K562 (cell line): ENCODE measurements at regions not wholly inside any gene's neighbourhood (a gene's known extent, or its start where the extent isn't known, plus 50 kb on each side); places are given as distances from the start of the nearest gene placed in this dataset.

Experiments
- ATAC-seq: fragments of 200-7000 bp; cut with Tn5 transposase; 3 replicates; pipeline ENCODE4 v1.9.1; 2020; ENCODE audit warnings: moderate library complexity
- BruUV-seq: library from RNA; stranded (reverse); fragments of 400-500 nt; replicated peaks from 2 replicates; lab custom pipeline; 2021; lab: Mats Ljungman, UMichigan
- CTCF ChIA-PET: fragments of 300-600 bp; formaldehyde crosslinking; extraction: SDS; loops from one replicate; lab custom pipeline; 2021; ENCODE audit warnings: low intra/inter-chr PET ratio; lab: Yijun Ruan, JAX
- POLR2A ChIA-PET: fragments of 300-600, 350-650 bp; sonication (Branson Sonifier 250); formaldehyde crosslinking; extraction: SDS; loops from one replicate; lab custom pipeline; 2021; ENCODE audit warnings: antibody characterized with exemption, inconsistent platforms; lab: Yijun Ruan, JAX
- DNase-seq, 4 experiments: peaks; one replicate each; pipeline versions ENCODE4 v3.0.0 to v3.0.0-alpha.2; 2011 to 2018; ENCODE audit warnings: low spot score in 3 of 4, mixed read lengths in 3 of 4; ENCODE audit errors: extremely low read depth in 1 of 4
- FAIRE-seq: peaks from 2 replicates; lab custom pipeline; 2011; peaks lifted over from hg19 to GRCh38; lab: Jason Lieb, UNC
- H2AFZ ChIP-seq: 2 replicates; pipeline ENCODE4 v1.6.0; 2011; ENCODE audit warnings: low read depth, low read length, control low read depth, inconsistent platforms
- H3K27ac ChIP-seq: fragments of 200-600 bp; 3 replicates; pipeline ENCODE4 v1.8.0; 2011; ENCODE audit warnings: low read depth, mild to moderate bottlenecking, control low read depth, inconsistent platforms, low read length, moderate library complexity, mixed read lengths; ENCODE audit errors: extremely low read depth
- H3K27me3 ChIP-seq, 2 experiments: fragments of 300-600 bp in 1 of 2; 2 replicates in 1 of 2; 3 replicates in 1 of 2; pipeline versions ENCODE4 v1.6.0 to v1.8.0; 2011; ENCODE audit warnings: inconsistent platforms in 2 of 2, low read length in 2 of 2, mild to moderate bottlenecking in 1 of 2, mixed read lengths in 1 of 2, moderate library complexity in 1 of 2; ENCODE audit not compliant: control insufficient read depth in 2 of 2, insufficient read depth in 2 of 2
- H3K36me3 ChIP-seq: fragments of 300-600 bp; 3 replicates; pipeline ENCODE4 v1.8.0; 2011; ENCODE audit warnings: mild to moderate bottlenecking, low read length, inconsistent platforms; ENCODE audit not compliant: control insufficient read depth, insufficient read depth
- H3K4me1 ChIP-seq, 2 experiments: fragments of 200-600 bp in 1 of 2; replicated peaks in 1 of 2; 2 replicates in 1 of 2; 3 replicates in 1 of 2; pipeline versions ENCODE4 v1.5.1 to v1.8.0; 2011; ENCODE audit warnings: inconsistent platforms in 2 of 2, low read length in 2 of 2, mild to moderate bottlenecking in 1 of 2, mixed read lengths in 1 of 2, moderate library complexity in 1 of 2; ENCODE audit not compliant: control insufficient read depth in 2 of 2, insufficient read depth in 2 of 2
- H3K4me2 ChIP-seq: 2 replicates; pipeline ENCODE4 v1.6.1; 2011; ENCODE audit warnings: low read length, control low read depth, inconsistent platforms, mixed read lengths; ENCODE audit not compliant: insufficient read depth
- H3K4me3 ChIP-seq: fragments of 200-600 bp; sonication (generic), shearing (Covaris generic); 2 replicates; pipeline ENCODE4 v1.5.1; 2016; ENCODE audit warnings: control low read depth, inconsistent platforms
- H3K79me2 ChIP-seq: fragments of 200-600 bp; 3 replicates; pipeline ENCODE4 v1.8.0; 2011; ENCODE audit warnings: low read length, inconsistent platforms; ENCODE audit not compliant: control insufficient read depth, insufficient read depth
- H3K9ac ChIP-seq, 2 experiments: 2 replicates each; pipeline versions ENCODE4 v1.6.0 to v1.6.1; 2011; ENCODE audit warnings: low read depth in 2 of 2, low read length in 2 of 2, control low read depth in 1 of 2, inconsistent platforms in 1 of 2, mild to moderate bottlenecking in 1 of 2, mixed read lengths in 1 of 2; ENCODE audit not compliant: insufficient read depth in 1 of 2
- H3K9me1 ChIP-seq: one replicate; pipeline ENCODE4 v1.6.0; 2011; ENCODE audit warnings: inconsistent platforms, mild to moderate bottlenecking, low read length, moderate library complexity; ENCODE audit not compliant: control insufficient read depth, insufficient read depth
- H3K9me3 ChIP-seq: replicated peaks from 2 replicates; pipeline ENCODE4 v1.5.1; 2011; ENCODE audit warnings: low read depth, low read length, inconsistent platforms; ENCODE audit not compliant: control insufficient read depth, insufficient read depth
- H4K20me1 ChIP-seq: replicated peaks from 2 replicates; pipeline ENCODE4 v1.6.1; 2011; ENCODE audit warnings: low read length, inconsistent platforms, mixed read lengths; ENCODE audit not compliant: control insufficient read depth, insufficient read depth
- JUND ChIP-seq, 2 experiments: IDR thresholded peaks; 2 replicates in 1 of 2; 3 replicates in 1 of 2; pipeline ENCODE4 v1.6.1; 2011; ENCODE audit warnings: borderline replicate concordance in 2 of 2, low read depth in 2 of 2, low read length in 2 of 2, improper control_type of control experiment in 1 of 2, missing biosample characterization in 1 of 2, missing genetic modification characterization in 1 of 2, missing genetic modification reagents in 1 of 2
- MTA3 ChIP-seq: fragments of 450-650 bp; formaldehyde crosslinking; IDR thresholded peaks from 2 replicates; pipeline ENCODE4 v1.6.1; 2017; ENCODE audit warnings: mild to moderate bottlenecking, borderline replicate concordance
- NEUROD1 ChIP-seq: fragments of 150-350 bp; IDR thresholded peaks from 2 replicates; pipeline ENCODE4 v1.6.1; 2014; ENCODE audit warnings: borderline replicate concordance, low read length, low read depth; ENCODE audit not compliant: partially characterized antibody
- ZNF184 ChIP-seq: sonication (generic); formaldehyde crosslinking; IDR thresholded peaks from 2 replicates; pipeline ENCODE4 v1.5.0; 2020; ENCODE audit warnings: missing genetic modification reagents
- ZNF445 ChIP-seq: fragments of 250-450 bp; sonication (Bioruptor Pico); IDR thresholded peaks from 2 replicates; pipeline ENCODE4 v1.4.0; 2020; ENCODE audit warnings: low read depth, mild to moderate bottlenecking, moderate library complexity
- ZNF764 ChIP-seq: fragments of 250-450 bp; sonication (Bioruptor Pico); IDR thresholded peaks from 2 replicates; pipeline ENCODE4 v1.4.0; 2020; ENCODE audit warnings: low read depth, mild to moderate bottlenecking, moderate library complexity
- WGBS: fragments of 100-300 bp; shearing (Covaris generic); methylation state at CpG from one replicate; pipeline ENCODE4 v1.1.6; 2016; ENCODE audit warnings: low coverage, mixed read lengths; ENCODE audit not compliant: insufficient coverage; ENCODE audit errors: missing lambda C conversion rate; 5-methylcytosine and 5-hydroxymethylcytosine counted together
- in situ Hi-C: fragments of 300-500 bp; cut with MboI; formaldehyde crosslinking; loops from 4 replicates; pipeline ENCODE4 v1.15.0; 2018; ENCODE audit warnings: inconsistent platforms, mixed read lengths
- intact Hi-C: fragments of 100-400 bp; cut with micrococcal nuclease; formaldehyde crosslinking; loops from 2 replicates; pipeline ENCODE4 v1.14.2; 2022
- TF ChIP-seq, protein P1 (sequence below), 2 experiments: fragments of 450-650 bp; conservative IDR thresholded peaks; 2 replicates each; pipeline ENCODE4 v1.6.1; 2017; ENCODE audit warnings: mild to moderate bottlenecking in 2 of 2, moderate library complexity in 2 of 2
- TF ChIP-seq, protein P2 (sequence below): fragments of 450-650 bp; IDR thresholded peaks from 2 replicates; pipeline ENCODE4 v1.6.1; 2016; ENCODE audit warnings: missing biosample characterization, missing genetic modification characterization
- TF ChIP-seq, protein P3 (sequence below): sonication (generic); formaldehyde crosslinking; IDR thresholded peaks from 2 replicates; pipeline ENCODE4 v1.8.1; 2023; ENCODE audit warnings: mild to moderate bottlenecking, missing genetic modification reagents
- TF ChIP-seq, protein P4 (sequence below): sonication (generic); formaldehyde crosslinking; IDR thresholded peaks from 2 replicates; pipeline ENCODE4 v1.8.0; 2022; ENCODE audit warnings: mild to moderate bottlenecking, missing genetic modification reagents

DNA sequence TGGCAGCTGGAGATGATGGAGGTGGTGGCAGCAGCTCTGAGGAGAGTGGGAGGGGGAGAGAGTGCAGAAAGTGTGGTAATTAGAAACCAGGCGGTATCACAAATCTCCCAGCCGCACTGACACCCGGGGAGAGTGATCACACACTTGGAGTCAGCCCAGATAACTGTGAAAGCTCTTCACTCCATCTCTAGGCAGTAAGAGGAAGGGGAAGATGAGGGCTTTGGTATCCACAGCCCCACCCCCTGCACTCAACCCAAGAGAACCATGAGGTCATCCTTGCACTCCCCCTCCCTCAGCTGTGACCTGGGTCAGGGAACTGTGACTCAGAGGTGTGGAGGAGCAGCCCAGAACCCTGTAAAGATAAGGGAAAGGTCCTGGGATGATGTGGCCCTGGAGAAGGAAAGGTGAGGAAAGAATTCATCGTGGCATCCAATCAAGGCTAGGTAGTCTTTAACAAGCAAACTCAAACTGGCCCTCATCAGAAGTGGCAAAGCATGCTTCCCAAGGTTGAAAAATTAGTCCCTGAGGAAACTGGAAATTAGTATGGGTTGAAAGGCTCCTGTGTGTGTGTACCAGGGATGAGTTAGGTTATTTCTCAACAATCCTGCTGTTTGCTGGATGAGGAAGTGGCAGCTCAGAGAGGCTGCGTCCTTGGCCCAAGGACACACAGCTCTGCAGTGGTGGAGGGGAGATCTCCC, 111.0 kb upstream of the LHX5 start:
- H3K9me3 ChIP-seq: peaks cover 5% of the 10 kb centered on the region
- peak overlapping the region; percentile 43; the same call in 2 of the 3 replicates for H3K27ac ChIP-seq
- no peaks in the 10 kb centered on the region; the same call in 1 of the 2 replicates for H4K20me1 ChIP-seq
- H3K4me1 ChIP-seq: peaks cover 4 to 31% of the 10 kb centered on the region in 2 experiments; a peak in 4 of 5 replicates
- H3K4me3 ChIP-seq: no peak overlapping the region
- H3K9me1 ChIP-seq: no peaks in the 10 kb centered on the region
- CTCF ChIA-PET: no interaction called here
- H3K36me3 ChIP-seq: no peaks in the 10 kb centered on the region; the same call in 2 of the 3 replicates
- BruUV-seq: no TSS peak
- FAIRE-seq: peak; percentile 98
- 0% methylated on average over 5 of the region's 5 CpGs for WGBS
- peaks cover 0 to under 1% of the 10 kb centered on the region in 2 experiments; a peak in 1 of 5 replicates for H3K27me3 ChIP-seq
- in situ Hi-C loops: no loop called here
- intact Hi-C loops: loop anchor here (10.0 kb wide), 1 partner anchor 118 kb away; no protein-coding TSS in a partner anchor
- POLR2A ChIA-PET: interaction anchor here (0.5 to 1.3 kb wide), 6 partner anchors 9 to 375 kb away, joined by 3 to 5 read pairs (median 3); no protein-coding TSS in a partner anchor
- H3K79me2 ChIP-seq: no peaks in the 10 kb centered on the region
- peak; percentile 97 for ATAC-seq
- no peak overlapping the region for H3K9ac ChIP-seq
- peak overlapping the region; percentile 18; the same call in 1 of the 2 replicates for H3K4me2 ChIP-seq
- H2AFZ ChIP-seq: no peak overlapping the region
- DNase-seq: peak; percentile 90 to 91 (median 91)
- TF ChIP-seq ZNF764 (CRISPR knock-in tag): no peak
- TF ChIP-seq JUND (IDR thresholded peaks at IDR 0.05; ENCODE audit: borderline replicate concordance, low read depth, low read length): peak; percentile 100
- peak; percentile 100 for TF ChIP-seq JUND (tag; IDR thresholded peaks at IDR 0.05; ENCODE audit: borderline replicate concordance, low read depth, low read length)
- TF ChIP-seq, protein P1, sequence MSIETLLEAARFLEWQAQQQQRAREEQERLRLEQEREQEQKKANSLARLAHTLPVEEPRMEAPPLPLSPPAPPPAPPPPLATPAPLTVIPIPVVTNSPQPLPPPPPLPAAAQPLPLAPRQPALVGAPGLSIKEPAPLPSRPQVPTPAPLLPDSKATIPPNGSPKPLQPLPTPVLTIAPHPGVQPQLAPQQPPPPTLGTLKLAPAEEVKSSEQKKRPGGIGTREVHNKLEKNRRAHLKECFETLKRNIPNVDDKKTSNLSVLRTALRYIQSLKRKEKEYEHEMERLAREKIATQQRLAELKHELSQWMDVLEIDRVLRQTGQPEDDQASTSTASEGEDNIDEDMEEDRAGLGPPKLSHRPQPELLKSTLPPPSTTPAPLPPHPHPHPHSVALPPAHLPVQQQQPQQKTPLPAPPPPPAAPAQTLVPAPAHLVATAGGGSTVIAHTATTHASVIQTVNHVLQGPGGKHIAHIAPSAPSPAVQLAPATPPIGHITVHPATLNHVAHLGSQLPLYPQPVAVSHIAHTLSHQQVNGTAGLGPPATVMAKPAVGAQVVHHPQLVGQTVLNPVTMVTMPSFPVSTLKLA (conservative IDR thresholded peaks at IDR 0.05): peak in 1 of 2 experiments; percentile 55; a peak in 1 of 4 replicates
- TF ChIP-seq, protein P2, sequence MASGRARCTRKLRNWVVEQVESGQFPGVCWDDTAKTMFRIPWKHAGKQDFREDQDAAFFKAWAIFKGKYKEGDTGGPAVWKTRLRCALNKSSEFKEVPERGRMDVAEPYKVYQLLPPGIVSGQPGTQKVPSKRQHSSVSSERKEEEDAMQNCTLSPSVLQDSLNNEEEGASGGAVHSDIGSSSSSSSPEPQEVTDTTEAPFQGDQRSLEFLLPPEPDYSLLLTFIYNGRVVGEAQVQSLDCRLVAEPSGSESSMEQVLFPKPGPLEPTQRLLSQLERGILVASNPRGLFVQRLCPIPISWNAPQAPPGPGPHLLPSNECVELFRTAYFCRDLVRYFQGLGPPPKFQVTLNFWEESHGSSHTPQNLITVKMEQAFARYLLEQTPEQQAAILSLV: no peak
- TF ChIP-seq, protein P3, sequence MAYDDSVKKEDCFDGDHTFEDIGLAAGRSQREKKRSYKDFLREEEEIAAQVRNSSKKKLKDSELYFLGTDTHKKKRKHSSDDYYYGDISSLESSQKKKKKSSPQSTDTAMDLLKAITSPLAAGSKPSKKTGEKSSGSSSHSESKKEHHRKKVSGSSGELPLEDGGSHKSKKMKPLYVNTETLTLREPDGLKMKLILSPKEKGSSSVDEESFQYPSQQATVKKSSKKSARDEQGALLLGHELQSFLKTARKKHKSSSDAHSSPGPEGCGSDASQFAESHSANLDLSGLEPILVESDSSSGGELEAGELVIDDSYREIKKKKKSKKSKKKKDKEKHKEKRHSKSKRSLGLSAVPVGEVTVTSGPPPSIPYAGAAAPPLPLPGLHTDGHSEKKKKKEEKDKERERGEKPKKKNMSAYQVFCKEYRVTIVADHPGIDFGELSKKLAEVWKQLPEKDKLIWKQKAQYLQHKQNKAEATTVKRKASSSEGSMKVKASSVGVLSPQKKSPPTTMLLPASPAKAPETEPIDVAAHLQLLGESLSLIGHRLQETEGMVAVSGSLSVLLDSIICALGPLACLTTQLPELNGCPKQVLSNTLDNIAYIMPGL: no peak
- no peak for TF ChIP-seq ZNF184 (CRISPR knock-in tag)
- TF ChIP-seq NEUROD1: peak; percentile 83
- TF ChIP-seq ZNF445 (CRISPR knock-in tag): no peak
- TF ChIP-seq MTA3: peak; percentile 77; the same call in 1 of the 2 replicates
- TF ChIP-seq, protein P4, sequence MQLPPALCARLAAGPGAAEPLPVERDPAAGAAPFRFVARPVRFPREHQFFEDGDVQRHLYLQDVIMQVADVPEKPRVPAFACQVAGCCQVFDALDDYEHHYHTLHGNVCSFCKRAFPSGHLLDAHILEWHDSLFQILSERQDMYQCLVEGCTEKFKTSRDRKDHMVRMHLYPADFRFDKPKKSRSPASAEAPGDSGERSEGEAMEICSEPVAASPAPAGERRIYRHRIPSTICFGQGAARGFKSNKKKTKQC (CRISPR knock-in tag): no peak
